HS-5 (cell line): ENCODE measurements at regions not wholly inside any gene's neighbourhood (a gene's known extent, or its start where the extent isn't known, plus 50 kb on each side); places are given as distances from the start of the nearest gene placed in this dataset.
"Not testable (repeated sequence)": the region's sequence is repeated elsewhere in the genome, so short reads cannot be mapped to it uniquely, and the experiment has no call there.

Experiments used
- DNase-seq: peaks from one replicate; pipeline ENCODE4 v3.0.0-alpha.2; 2012; ENCODE audit warnings: low read depth

- DNase-seq, result not testable (repeated sequence)
Measured at GRCh38 chr9:67133124-67133523, 140.8 kb upstream of the SPATA31A3 start.

GRCh38 chr9:67116761-67117160, 124.4 kb upstream of the SPATA31A3 start:
- not testable (repeated sequence) for DNase-seq

GRCh38 chr9:67112148-67112547, 119.8 kb upstream of the SPATA31A3 start:
- not testable (repeated sequence) for DNase-seq

GRCh38 chr9:67111733-67112132, 119.4 kb upstream of the SPATA31A3 start:
- DNase-seq, result not testable (repeated sequence)

- DNase-seq, result not testable (repeated sequence)
Measured at GRCh38 chr9:67109859-67110258, 117.5 kb upstream of the SPATA31A3 start.

GRCh38 chr9:67106659-67107058, 114.3 kb upstream of the SPATA31A3 start:
- not testable (repeated sequence) for DNase-seq

GRCh38 chr9:67102506-67103276, 110.3 kb upstream of the SPATA31A3 start:
- DNase-seq, result not testable (repeated sequence)

GRCh38 chr9:67091104-67091503, 98.8 kb upstream of the SPATA31A3 start:
- not testable (repeated sequence) for DNase-seq

- not testable (repeated sequence) for DNase-seq
Measured at GRCh38 chr9:67086862-67087261, 94.5 kb upstream of the SPATA31A3 start.

GRCh38 chr9:67066140-67066539, 73.8 kb upstream of the SPATA31A3 start:
- not testable (repeated sequence) for DNase-seq

GRCh38 chr9:67058898-67059715, 66.8 kb upstream of the SPATA31A3 start:
- DNase-seq, result peak; percentile 1
